ENCODE measurements at regions not wholly inside any gene's neighbourhood (a gene's known extent, or its start where the extent isn't known, plus 50 kb on each side); places are given as distances from the start of the nearest gene placed in this dataset.

GRCh38 chr1:42041031-42041430 lies 112.2 kb upstream of the GUCA2B start:
- ATAC-seq (no peak), DNase-seq (ENCODE audit: low spot score in 2 of 2) (no peak)
- peaks cover 5% of the 10 kb centered on the region for H3K4me1 Mint-ChIP-seq
- H3K4me3 Mint-ChIP-seq = no peak overlapping the region
- H3K36me3 Mint-ChIP-seq = no peaks in the 10 kb centered on the region
- H3K9me3 Mint-ChIP-seq = no peaks in the 10 kb centered on the region
- H3K27ac Mint-ChIP-seq = no peak overlapping the region

GRCh38 chr1:42040159-42040558 lies 113.1 kb upstream of the GUCA2B start:
- no peak overlapping the region for H3K27ac Mint-ChIP-seq
- H3K4me3 Mint-ChIP-seq = no peak overlapping the region
- H3K9me3 Mint-ChIP-seq = no peaks in the 10 kb centered on the region
- DNase-seq (ENCODE audit: low spot score in 2 of 2) (no peak), ATAC-seq (no peak)
- H3K36me3 Mint-ChIP-seq = no peaks in the 10 kb centered on the region
- peaks cover 5% of the 10 kb centered on the region for H3K4me1 Mint-ChIP-seq

- no peaks in the 10 kb centered on the region for H3K36me3 Mint-ChIP-seq
- H3K4me1 Mint-ChIP-seq = peaks cover 21% of the 10 kb centered on the region
- no peak overlapping the region for H3K27ac Mint-ChIP-seq
- no peak for DNase-seq (ENCODE audit: low spot score in 2 of 2)
- no peaks in the 10 kb centered on the region for H3K9me3 Mint-ChIP-seq
- no peak overlapping the region for H3K4me3 Mint-ChIP-seq
- ATAC-seq = no peak
These were observed 114.9 kb upstream of the GUCA2B start for GRCh38 chr1:42038261-42038660.

- H3K4me3 Mint-ChIP-seq = no peak overlapping the region
- DNase-seq (ENCODE audit: low spot score in 2 of 2) = no peak
- ATAC-seq = no peak
- H3K9me3 Mint-ChIP-seq = no peaks in the 10 kb centered on the region
- peaks cover 28% of the 10 kb centered on the region for H3K4me1 Mint-ChIP-seq
- H3K36me3 Mint-ChIP-seq = no peaks in the 10 kb centered on the region
- no peak overlapping the region for H3K27ac Mint-ChIP-seq
These were observed 115.6 kb upstream of the GUCA2B start for GRCh38 chr1:42037586-42037985.

GRCh38 chr1:42037161-42037560 lies 116.0 kb upstream of the GUCA2B start:
- H3K36me3 Mint-ChIP-seq = no peaks in the 10 kb centered on the region
- DNase-seq (ENCODE audit: low spot score in 2 of 2) (no peak), ATAC-seq (no peak)
- no peaks in the 10 kb centered on the region for H3K9me3 Mint-ChIP-seq
- H3K27ac Mint-ChIP-seq = no peak overlapping the region
- peaks cover 32% of the 10 kb centered on the region for H3K4me1 Mint-ChIP-seq
- H3K4me3 Mint-ChIP-seq = no peak overlapping the region

- peak overlapping the region; percentile 74 for H3K4me3 Mint-ChIP-seq
- peaks cover 42% of the 10 kb centered on the region for H3K4me1 Mint-ChIP-seq
- no peaks in the 10 kb centered on the region for H3K9me3 Mint-ChIP-seq
These were observed 117.2 kb upstream of the GUCA2B start for GRCh38 chr1:42035830-42036604.

GRCh38 chr1:42035205-42035829 lies 116.6 kb upstream of the HIVEP3 start:
- no peaks in the 10 kb centered on the region for H3K9me3 Mint-ChIP-seq
- ATAC-seq (peak; percentile 83), DNase-seq (ENCODE audit: low spot score in 2 of 2) (peak in 1 of 2 donors; percentile 89)
- peak overlapping the region; percentile 32 for H3K27ac Mint-ChIP-seq
- no peaks in the 10 kb centered on the region for H3K36me3 Mint-ChIP-seq
- H3K4me1 Mint-ChIP-seq = peaks cover 45% of the 10 kb centered on the region
- H3K4me3 Mint-ChIP-seq = peak overlapping the region; percentile 74

More at GRCh38 chr1:42035830-42036604, 117.2 kb upstream of the GUCA2B start:
- DNase-seq (ENCODE audit: low spot score in 2 of 2) (peak; percentile 98 to 99), ATAC-seq (peak; percentile 92)
- H3K27ac Mint-ChIP-seq = peak overlapping the region; percentile 18
- H3K36me3 Mint-ChIP-seq = no peaks in the 10 kb centered on the region

- Mint-ChIP-seq H3K9me3 (no peaks in the 10 kb centered on the region), H3K4me1 (peaks cover 45% of the 10 kb centered on the region), H3K4me3 (peak overlapping the region; percentile 74), H3K27ac (peak overlapping the region; percentile 32), H3K36me3 (no peaks in the 10 kb centered on the region)
- DNase-seq (ENCODE audit: low spot score in 2 of 2) = no peak
- ATAC-seq = no peak
These were observed 115.7 kb upstream of the HIVEP3 start for GRCh38 chr1:42034426-42034825.

GRCh38 chr1:42033629-42034028 lies 114.9 kb upstream of the HIVEP3 start:
- DNase-seq (ENCODE audit: low spot score in 2 of 2) = no peak
- ATAC-seq = no peak
- H3K4me1 Mint-ChIP-seq = peaks cover 45% of the 10 kb centered on the region
- H3K4me3 Mint-ChIP-seq = no peak overlapping the region
- no peaks in the 10 kb centered on the region for H3K9me3 Mint-ChIP-seq
- H3K27ac Mint-ChIP-seq = no peak overlapping the region
- H3K36me3 Mint-ChIP-seq = no peaks in the 10 kb centered on the region

- no peaks in the 10 kb centered on the region for H3K36me3 Mint-ChIP-seq
- no peak for DNase-seq (ENCODE audit: low spot score in 2 of 2)
- H3K4me3 Mint-ChIP-seq = no peak overlapping the region
- H3K9me3 Mint-ChIP-seq = no peaks in the 10 kb centered on the region
- no peak overlapping the region for H3K27ac Mint-ChIP-seq
- ATAC-seq = no peak
- peaks cover 25% of the 10 kb centered on the region for H3K4me1 Mint-ChIP-seq
These were observed 99.0 kb upstream of the HIVEP3 start for GRCh38 chr1:42017730-42018129.

GRCh38 chr1:42017259-42017658 lies 98.5 kb upstream of the HIVEP3 start:
- Mint-ChIP-seq H3K4me1 (peaks cover 25% of the 10 kb centered on the region), H3K36me3 (no peaks in the 10 kb centered on the region), H3K4me3 (no peak overlapping the region), H3K9me3 (no peaks in the 10 kb centered on the region), H3K27ac (no peak overlapping the region)
- ATAC-seq (peak; percentile 100), DNase-seq (ENCODE audit: low spot score in 2 of 2) (no peak)

- ATAC-seq (peak; percentile 27), DNase-seq (ENCODE audit: low spot score in 2 of 2) (no peak)
- H3K4me3 Mint-ChIP-seq = no peak overlapping the region
- no peak overlapping the region for H3K27ac Mint-ChIP-seq
- H3K36me3 Mint-ChIP-seq = no peaks in the 10 kb centered on the region
- peaks cover 3% of the 10 kb centered on the region for H3K9me3 Mint-ChIP-seq
- H3K4me1 Mint-ChIP-seq = peaks cover 47% of the 10 kb centered on the region
These were observed 96.1 kb upstream of the HIVEP3 start for GRCh38 chr1:42014823-42015222.

- peaks cover 3% of the 10 kb centered on the region for H3K9me3 Mint-ChIP-seq
- peaks cover 53% of the 10 kb centered on the region for H3K4me1 Mint-ChIP-seq
- ATAC-seq (no peak), DNase-seq (ENCODE audit: low spot score in 2 of 2) (no peak)
- peak overlapping the region; percentile 12 for H3K27ac Mint-ChIP-seq
- no peaks in the 10 kb centered on the region for H3K36me3 Mint-ChIP-seq
- peak overlapping the region; percentile 11 for H3K4me3 Mint-ChIP-seq
These were observed 95.3 kb upstream of the HIVEP3 start for GRCh38 chr1:42013881-42014470.

- Mint-ChIP-seq H3K27ac (no peak overlapping the region), H3K4me3 (no peak overlapping the region), H3K4me1 (peaks cover 60% of the 10 kb centered on the region), H3K9me3 (peaks cover 3% of the 10 kb centered on the region), H3K36me3 (no peaks in the 10 kb centered on the region)
- no peak for DNase-seq (ENCODE audit: low spot score in 2 of 2)
- no peak for ATAC-seq
These were observed 94.1 kb upstream of the HIVEP3 start for GRCh38 chr1:42012852-42013251.

- H3K4me1 Mint-ChIP-seq = peaks cover 61% of the 10 kb centered on the region
- no peak overlapping the region for H3K27ac Mint-ChIP-seq
- no peaks in the 10 kb centered on the region for H3K36me3 Mint-ChIP-seq
- DNase-seq (ENCODE audit: low spot score in 2 of 2) (no peak), ATAC-seq (no peak)
- no peak overlapping the region for H3K4me3 Mint-ChIP-seq
- H3K9me3 Mint-ChIP-seq = peaks cover 3% of the 10 kb centered on the region
These were observed 91.7 kb upstream of the HIVEP3 start for GRCh38 chr1:42010381-42010780.

- H3K36me3 Mint-ChIP-seq = no peaks in the 10 kb centered on the region
- peaks cover 3% of the 10 kb centered on the region for H3K9me3 Mint-ChIP-seq
- peaks cover 45% of the 10 kb centered on the region for H3K4me1 Mint-ChIP-seq
These were observed 89.5 kb upstream of the HIVEP3 start for GRCh38 chr1:42008264-42008663.

More at GRCh38 chr1:42008264-42008663, 89.5 kb upstream of the HIVEP3 start:
- no peak for DNase-seq (ENCODE audit: low spot score in 2 of 2)
- H3K4me3 Mint-ChIP-seq = no peak overlapping the region
- H3K27ac Mint-ChIP-seq = no peak overlapping the region
- no peak for ATAC-seq
